Stimulated activated CD8-positive, alpha-beta memory T cell treated with anti-CD3 and anti-CD28 coated beads, Interleukin-15, amount 100 ng/mL, for 24 hours (primary cell): ENCODE measurements at regions not wholly inside any gene's neighbourhood (a gene's known extent, or its start where the extent isn't known, plus 50 kb on each side); places are given as distances from the start of the nearest gene placed in this dataset.
"Not testable (repeated sequence)": the region's sequence is repeated elsewhere in the genome, so short reads cannot be mapped to it uniquely, and the experiment has no call there.

ENCODE experiments used
- DNase-seq: peaks from one replicate; pipeline ENCODE4 v3.0.0-alpha.2; 2020; ENCODE audit warnings: low read depth

GRCh38 chr18:70822691-70823090, 533.8 kb downstream of the SOCS6 start:
- no peak for DNase-seq

- no peak for DNase-seq
Observed at GRCh38 chr18:70822117-70822516, 533.3 kb downstream of the SOCS6 start.

- DNase-seq = no peak
Observed at GRCh38 chr18:70808481-70809056, 519.7 kb downstream of the SOCS6 start.

- peak; percentile 8 for DNase-seq
Observed at GRCh38 chr18:70781860-70782453, 493.1 kb downstream of the SOCS6 start.

GRCh38 chr18:70766254-70766653, 477.4 kb downstream of the SOCS6 start:
- DNase-seq = not testable (repeated sequence)

GRCh38 chr18:70762812-70763211, 474.0 kb downstream of the SOCS6 start:
- no peak for DNase-seq

- no peak for DNase-seq
Observed at GRCh38 chr18:70758780-70759179, 469.9 kb downstream of the SOCS6 start.

GRCh38 chr18:70754486-70754885, 465.6 kb downstream of the SOCS6 start:
- no peak for DNase-seq

GRCh38 chr18:70732916-70733315, 444.1 kb downstream of the SOCS6 start:
- DNase-seq = no peak

- no peak for DNase-seq
Observed at GRCh38 chr18:70732188-70732587, 443.3 kb downstream of the SOCS6 start.

- DNase-seq = no peak
Observed at GRCh38 chr18:70720607-70721006, 431.8 kb downstream of the SOCS6 start.

GRCh38 chr18:70709720-70710119, 420.9 kb downstream of the SOCS6 start:
- no peak for DNase-seq

GRCh38 chr18:70709144-70709543, 420.3 kb downstream of the SOCS6 start:
- DNase-seq = no peak

GRCh38 chr18:70705831-70706416, 417.1 kb downstream of the SOCS6 start:
- DNase-seq = no peak

- no peak for DNase-seq
Observed at GRCh38 chr18:70700496-70700895, 411.7 kb downstream of the SOCS6 start.

GRCh38 chr18:70698574-70698973, 409.7 kb downstream of the SOCS6 start:
- DNase-seq = no peak

GRCh38 chr18:70693246-70693645, 404.4 kb downstream of the SOCS6 start:
- DNase-seq = no peak

- DNase-seq = not testable (repeated sequence)
Observed at GRCh38 chr18:70689765-70690164, 400.9 kb downstream of the SOCS6 start.

GRCh38 chr18:70688286-70688685, 399.4 kb downstream of the SOCS6 start:
- DNase-seq = no peak

GRCh38 chr18:70684821-70685220, 396.0 kb downstream of the SOCS6 start:
- no peak for DNase-seq

GRCh38 chr18:70683263-70683662, 394.4 kb downstream of the SOCS6 start:
- no peak for DNase-seq

- DNase-seq = no peak
Observed at GRCh38 chr18:70674896-70675295, 386.1 kb downstream of the SOCS6 start.

GRCh38 chr18:70673831-70674230, 385.0 kb downstream of the SOCS6 start:
- DNase-seq = no peak

GRCh38 chr18:70672581-70672980, 383.7 kb downstream of the SOCS6 start:
- no peak for DNase-seq
